ENCODE measurements at regions not wholly inside any gene's neighbourhood (a gene's known extent, or its start where the extent isn't known, plus 50 kb on each side); places are given as distances from the start of the nearest gene placed in this dataset.

DNA sequence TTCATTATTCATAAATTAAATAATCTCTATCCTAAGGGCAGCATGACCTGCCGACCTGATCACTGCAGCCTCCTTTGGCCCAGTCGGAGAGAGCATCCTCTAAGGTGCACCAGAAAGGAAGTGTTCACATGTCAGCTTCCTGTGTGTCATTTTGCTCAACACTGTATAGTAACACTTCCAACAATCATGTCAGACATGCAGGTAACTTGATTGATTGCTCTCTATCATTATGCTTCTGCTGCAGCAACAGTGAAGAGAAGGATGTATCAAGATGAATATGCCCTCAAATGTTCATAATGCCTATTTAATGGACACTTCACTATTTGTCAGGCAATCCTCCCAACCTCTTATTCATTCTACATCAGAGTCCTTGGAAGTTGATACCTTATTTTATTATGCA lies 332.3 kb downstream of the CDH7 start:
- H3K4me3 ChIP-seq (replicated peaks in 1 of 3; ENCODE audit: insufficient read depth in 1 of 3, low read depth in 2 of 3, low read length in 3 of 3) = no peak overlapping the region
- no peak for ATAC-seq
- no peak overlapping the region for H3K9ac ChIP-seq (ENCODE audit: insufficient read depth, low read depth, low read length)
- 6% methylated on average over 2 of the region's 2 CpGs for WGBS (ENCODE audit: low lambda C conversion rate)
- no peak for TF ChIP-seq POLR2A (IDR thresholded peaks at IDR 0.05; ENCODE audit: insufficient read depth in 1 of 2, low read depth in 2 of 2, low read length in 2 of 2)
- no peak for TF ChIP-seq CAMTA2 (CRISPR knock-in tag; IDR thresholded peaks at IDR 0.05; ENCODE audit: borderline replicate concordance)
- no peak for TF ChIP-seq KAT8 (CRISPR knock-in tag; IDR thresholded peaks at IDR 0.05)
- no peak for TF ChIP-seq STAT5B (CRISPR knock-in tag; IDR thresholded peaks at IDR 0.05)
- TF ChIP-seq MAZ (IDR thresholded peaks at IDR 0.05; ENCODE audit: borderline replicate concordance, low read depth, low read length) = no peak
- no peak for TF ChIP-seq MAZ (CRISPR knock-in tag; IDR thresholded peaks at IDR 0.05; ENCODE audit: low read depth)
- no peak for TF ChIP-seq NFE2L2 (IDR thresholded peaks at IDR 0.05; ENCODE audit: low read length)
- TF ChIP-seq FIP1L1 (IDR thresholded peaks at IDR 0.05; ENCODE audit: borderline replicate concordance, insufficient read depth, low read depth, low read length) = no peak
- TF ChIP-seq NPAS2 (CRISPR knock-in tag; IDR thresholded peaks at IDR 0.05; ENCODE audit: borderline replicate concordance) = no peak
- TF ChIP-seq E2F2 (CRISPR knock-in tag; IDR thresholded peaks at IDR 0.05; ENCODE audit: borderline replicate concordance) = no peak
- TF ChIP-seq ZBTB37 (CRISPR knock-in tag; IDR thresholded peaks at IDR 0.05) = no peak
- no peak for TF ChIP-seq ZSCAN21 (CRISPR knock-in tag; IDR thresholded peaks at IDR 0.05; ENCODE audit: borderline replicate concordance)
- H2AFZ ChIP-seq (ENCODE audit: low read length) = no peak overlapping the region
- no peak overlapping the region for H3K27ac ChIP-seq (ENCODE audit: extremely low read length, insufficient read depth, low read length)
- no peaks in the 10 kb centered on the region for H3K27me3 ChIP-seq (ENCODE audit: control insufficient read depth in 1 of 2, insufficient read depth in 2 of 2, low read length in 2 of 2)
- DNase-seq (ENCODE audit: low spot score) = no peak
- H3K9me3 ChIP-seq (ENCODE audit: low read length) = no peaks in the 10 kb centered on the region
- ChIA-PET CTCF (ENCODE audit: low intra/inter-chr PET ratio, low total read pairs) (no interaction called here), POLR2A (no interaction called here)
- no peak for FAIRE-seq
- H4K20me1 ChIP-seq (ENCODE audit: insufficient read depth, low read length) = no peaks in the 10 kb centered on the region
- no TSS peak for BruUV-seq (replicated peaks)
- no peaks in the 10 kb centered on the region for H3K36me3 ChIP-seq (replicated peaks in 1 of 2; ENCODE audit: control insufficient read depth in 1 of 2, insufficient read depth in 2 of 2, low read length in 2 of 2)
- in situ Hi-C loops (cut with HindIII; ENCODE audit: extremely low pct_ligation_motif_present, low pct_unique_long_range_greater_than_20kb) = no loop called here
- H3K79me2 ChIP-seq (ENCODE audit: insufficient read depth, low read length) = no peaks in the 10 kb centered on the region
- H3K4me2 ChIP-seq (ENCODE audit: low read depth, low read length) = no peak overlapping the region
- intact Hi-C loops (cut with micrococcal nuclease; ENCODE audit: unreplicated experiment) = no loop called here
- H3K4me1 ChIP-seq (ENCODE audit: insufficient read depth, low read length) = no peaks in the 10 kb centered on the region
